Parathyroid adenoma (tissue), 2 donors: ENCODE measurements at regions not wholly inside any gene's neighbourhood (a gene's known extent, or its start where the extent isn't known, plus 50 kb on each side); places are given as distances from the start of the nearest gene placed in this dataset.
"Not testable (repeated sequence)": the region's sequence is repeated elsewhere in the genome, so short reads cannot be mapped to it uniquely, and the experiment has no call there.

Experiments used
- H2AFZ ChIP-seq: fragments of 300-600 bp; sonication (generic); one replicate; pipeline ENCODE4 v1.7.0; 2017; ENCODE audit warnings: antibody characterized with exemption, mild to moderate bottlenecking
- H3K27ac ChIP-seq: fragments of 300-600 bp; sonication (generic); one replicate; pipeline ENCODE4 v1.7.0; 2017
- H3K27me3 ChIP-seq: fragments of 300-600 bp; sonication (generic); one replicate; pipeline ENCODE4 v1.7.0; 2017; ENCODE audit warnings: low read length; ENCODE audit not compliant: control insufficient read depth, insufficient read depth
- H3K36me3 ChIP-seq: fragments of 300-600 bp; sonication (generic); one replicate; pipeline ENCODE4 v1.7.0; 2017; ENCODE audit warnings: low read length; ENCODE audit not compliant: control insufficient read depth, insufficient read depth
- H3K4me1 ChIP-seq: fragments of 300-600 bp; sonication (generic); one replicate; pipeline ENCODE4 v1.7.0; 2017; ENCODE audit warnings: control low read depth
- H3K4me2 ChIP-seq: fragments of 300-600 bp; sonication (generic); one replicate; pipeline ENCODE4 v1.7.0; 2017; ENCODE audit warnings: low read length
- H3K4me3 ChIP-seq: fragments of 300-600 bp; sonication (generic); one replicate; pipeline ENCODE4 v1.7.0; 2017; ENCODE audit warnings: low read depth, low read length
- H3K79me2 ChIP-seq: fragments of 300-600 bp; sonication (generic); one replicate; pipeline ENCODE4 v1.7.0; 2017; ENCODE audit warnings: control low read depth
- H3K9ac ChIP-seq: fragments of 300-600 bp; sonication (generic); one replicate; pipeline ENCODE4 v1.7.0; 2017; ENCODE audit warnings: mild to moderate bottlenecking
- H3K9me3 ChIP-seq: fragments of 300-600 bp; sonication (generic); one replicate; pipeline ENCODE4 v1.7.0; 2017; ENCODE audit warnings: low read length; ENCODE audit not compliant: control insufficient read depth
- TF ChIP-seq, protein P1 (sequence below): fragments of 300-600 bp; sonication (generic); IDR thresholded peaks from one replicate; pipeline ENCODE4 v1.7.0; 2017; ENCODE audit warnings: antibody characterized with exemption, mild to moderate bottlenecking
- donor health status: primary hyperparathyroidism.

DNA sequence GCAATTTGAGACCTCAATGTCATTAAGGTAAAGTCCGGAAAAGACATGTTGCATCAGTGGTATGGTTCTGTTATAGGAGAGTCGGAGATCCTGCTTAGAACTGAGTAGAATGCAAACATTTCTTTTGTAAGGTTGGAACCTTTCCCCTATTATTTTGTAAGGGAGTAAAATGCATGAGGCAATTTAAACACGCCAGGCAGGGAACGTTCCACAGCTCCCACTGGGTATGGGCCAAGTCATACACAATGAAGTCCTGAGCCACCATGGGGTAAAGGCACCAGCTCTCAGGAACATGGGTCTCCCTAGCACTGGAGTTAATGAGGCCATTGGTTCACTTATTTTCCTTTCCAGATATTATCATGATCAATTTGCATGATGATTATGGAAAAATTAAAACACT is 116.6 kb upstream of the NR2F2 start:
- Histone ChIP-seq H3K9ac (no peak overlapping the region), H3K9me3 (no peaks in the 10 kb centered on the region), H2AFZ (no peak overlapping the region), H3K4me1 (no peaks in the 10 kb centered on the region), H3K4me3 (no peak overlapping the region), H3K36me3 (no peaks in the 10 kb centered on the region), H3K27ac (no peak overlapping the region), H3K27me3 (no peaks in the 10 kb centered on the region), H3K4me2 (no peak overlapping the region), H3K79me2 (no peaks in the 10 kb centered on the region)
- TF ChIP-seq, protein P1, sequence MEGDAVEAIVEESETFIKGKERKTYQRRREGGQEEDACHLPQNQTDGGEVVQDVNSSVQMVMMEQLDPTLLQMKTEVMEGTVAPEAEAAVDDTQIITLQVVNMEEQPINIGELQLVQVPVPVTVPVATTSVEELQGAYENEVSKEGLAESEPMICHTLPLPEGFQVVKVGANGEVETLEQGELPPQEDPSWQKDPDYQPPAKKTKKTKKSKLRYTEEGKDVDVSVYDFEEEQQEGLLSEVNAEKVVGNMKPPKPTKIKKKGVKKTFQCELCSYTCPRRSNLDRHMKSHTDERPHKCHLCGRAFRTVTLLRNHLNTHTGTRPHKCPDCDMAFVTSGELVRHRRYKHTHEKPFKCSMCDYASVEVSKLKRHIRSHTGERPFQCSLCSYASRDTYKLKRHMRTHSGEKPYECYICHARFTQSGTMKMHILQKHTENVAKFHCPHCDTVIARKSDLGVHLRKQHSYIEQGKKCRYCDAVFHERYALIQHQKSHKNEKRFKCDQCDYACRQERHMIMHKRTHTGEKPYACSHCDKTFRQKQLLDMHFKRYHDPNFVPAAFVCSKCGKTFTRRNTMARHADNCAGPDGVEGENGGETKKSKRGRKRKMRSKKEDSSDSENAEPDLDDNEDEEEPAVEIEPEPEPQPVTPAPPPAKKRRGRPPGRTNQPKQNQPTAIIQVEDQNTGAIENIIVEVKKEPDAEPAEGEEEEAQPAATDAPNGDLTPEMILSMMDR = no peak

DNA sequence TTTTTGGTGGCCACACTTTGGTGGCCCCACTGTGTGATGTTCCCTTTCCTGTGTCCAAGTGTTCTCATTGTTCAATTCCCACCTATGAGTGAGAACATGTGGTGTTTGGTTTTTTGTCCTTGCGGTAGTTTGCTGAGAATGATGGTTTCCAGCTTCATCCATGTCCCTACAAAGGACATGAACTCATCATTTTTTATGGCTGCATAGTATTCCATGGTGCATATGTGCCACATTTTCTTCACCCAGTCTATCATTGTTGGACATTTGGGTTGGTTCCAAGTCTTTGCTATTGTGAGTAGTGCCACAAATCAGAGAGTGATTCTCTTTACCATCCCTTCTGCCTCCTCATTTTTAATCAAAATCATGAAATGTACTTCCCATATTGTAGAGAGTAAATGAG is 114.0 kb upstream of the NR2F2 start:
- not testable (repeated sequence) for H3K9me3 ChIP-seq, H3K27me3 ChIP-seq, H3K4me3 ChIP-seq, H3K4me2 ChIP-seq, H3K79me2 ChIP-seq, H3K36me3 ChIP-seq, H3K9ac ChIP-seq, H3K4me1 ChIP-seq, H2AFZ ChIP-seq, H3K27ac ChIP-seq

DNA sequence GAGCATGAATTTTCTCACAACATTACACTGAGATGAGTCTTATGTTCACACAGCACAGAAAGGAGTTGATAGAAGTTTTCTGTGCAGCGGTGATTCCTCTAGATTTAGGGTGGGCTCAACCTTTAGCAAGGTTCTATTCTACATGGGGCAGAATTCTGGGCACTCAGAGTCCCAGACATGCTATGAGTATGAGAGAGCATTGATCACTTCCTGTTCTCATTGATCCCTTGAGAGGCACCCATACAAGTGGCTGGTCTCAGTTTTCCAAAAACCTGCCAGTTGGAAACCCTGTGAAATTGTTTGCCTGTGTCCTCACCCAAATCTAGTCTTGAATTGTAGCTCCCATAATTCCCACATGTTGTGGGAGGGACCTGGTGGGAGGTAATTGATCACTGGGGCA is 112.5 kb upstream of the NR2F2 start:
- Histone ChIP-seq H3K4me3 (no peak overlapping the region), H3K9me3 (no peaks in the 10 kb centered on the region), H3K79me2 (no peaks in the 10 kb centered on the region), H3K4me2 (no peak overlapping the region), H3K36me3 (no peaks in the 10 kb centered on the region), H3K27ac (no peak overlapping the region), H3K9ac (no peak overlapping the region), H3K27me3 (no peaks in the 10 kb centered on the region), H2AFZ (no peak overlapping the region), H3K4me1 (no peaks in the 10 kb centered on the region)
- TF ChIP-seq, protein P1 = no peak

DNA sequence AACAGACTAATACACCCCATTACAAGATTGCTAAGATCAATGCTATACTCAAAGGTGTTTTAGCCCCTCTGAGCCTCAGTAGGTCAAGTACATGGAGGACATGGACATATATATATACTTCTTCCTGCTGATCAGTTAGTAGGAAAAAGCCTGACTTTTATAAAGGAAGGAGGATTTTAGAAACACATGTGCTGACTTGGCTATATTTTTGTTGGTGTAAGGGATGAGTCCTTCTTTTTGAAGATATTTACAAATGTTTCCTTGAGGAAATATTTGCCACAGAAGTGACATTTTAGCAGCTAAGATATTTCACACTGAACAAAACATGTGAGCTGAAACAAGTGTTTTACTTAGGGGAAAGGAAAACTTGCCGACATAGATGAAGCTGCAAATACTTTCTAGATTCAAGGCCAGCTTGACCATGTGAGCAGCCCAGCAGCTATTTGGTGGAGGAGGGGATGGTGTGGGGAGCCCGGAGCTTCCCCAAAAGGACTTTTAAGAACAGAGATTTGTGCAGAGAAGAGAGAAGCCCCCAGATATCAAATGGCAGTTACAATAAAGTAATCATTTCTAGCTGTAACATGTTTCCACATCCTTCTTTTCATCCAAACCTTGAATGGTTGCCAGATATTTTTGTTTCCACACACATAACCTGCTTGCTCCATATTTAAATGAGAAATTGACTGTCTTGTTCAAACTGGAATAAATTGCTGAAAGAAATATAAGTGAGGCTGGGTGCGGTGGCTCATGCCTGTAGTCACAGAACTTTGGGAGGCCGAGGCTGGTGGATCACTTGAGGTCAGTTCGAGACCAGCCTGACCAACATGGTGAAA is 111.7 kb upstream of the NR2F2 start:
- no peak overlapping the region for H3K27ac ChIP-seq
- no peaks in the 10 kb centered on the region for H3K9me3 ChIP-seq
- no peaks in the 10 kb centered on the region for H3K4me1 ChIP-seq
- no peaks in the 10 kb centered on the region for H3K27me3 ChIP-seq
- no peaks in the 10 kb centered on the region for H3K79me2 ChIP-seq
- H3K36me3 ChIP-seq = no peaks in the 10 kb centered on the region
- H3K4me3 ChIP-seq = no peak overlapping the region
- H3K9ac ChIP-seq = no peak overlapping the region
- no peak overlapping the region for H3K4me2 ChIP-seq
- no peak overlapping the region for H2AFZ ChIP-seq
- TF ChIP-seq, protein P1 = no peak

DNA sequence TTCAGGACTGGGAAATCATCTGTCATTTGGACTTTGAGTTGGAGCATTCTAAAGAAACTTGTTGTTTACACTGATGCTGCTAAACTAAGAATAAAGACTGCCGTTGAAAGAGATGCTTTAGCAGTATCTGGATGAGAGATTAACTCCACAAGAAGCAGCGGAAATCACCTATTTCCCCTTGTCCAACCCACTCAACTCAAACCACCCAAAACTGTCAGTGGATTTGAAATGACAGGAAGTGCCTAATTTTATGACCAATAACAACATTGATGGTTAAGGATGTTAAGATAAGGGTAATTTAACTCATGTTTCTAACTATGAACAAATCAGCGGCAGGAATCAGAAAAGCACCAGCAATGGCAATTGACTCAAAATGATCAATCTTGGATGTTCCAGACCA is 110.8 kb upstream of the NR2F2 start:
- Histone ChIP-seq H3K4me2 (no peak overlapping the region), H2AFZ (no peak overlapping the region), H3K4me3 (no peak overlapping the region), H3K36me3 (no peaks in the 10 kb centered on the region), H3K27ac (no peak overlapping the region), H3K79me2 (no peaks in the 10 kb centered on the region), H3K9me3 (no peaks in the 10 kb centered on the region), H3K27me3 (no peaks in the 10 kb centered on the region), H3K9ac (no peak overlapping the region), H3K4me1 (no peaks in the 10 kb centered on the region)
- TF ChIP-seq, protein P1 = no peak
